GM12891 (cell line): ENCODE measurements at regions not wholly inside any gene's neighbourhood (a gene's known extent, or its start where the extent isn't known, plus 50 kb on each side); places are given as distances from the start of the nearest gene placed in this dataset.

Source experiments
- POLR2A ChIP-seq: IDR thresholded peaks from 2 replicates; pipeline ENCODE4 v1.6.1; 2011; ENCODE audit warnings: low read depth, low read length, control low read depth
- POLR2AphosphoS5 ChIP-seq: IDR thresholded peaks from 2 replicates; pipeline ENCODE4 v1.6.1; 2011; ENCODE audit warnings: low read depth, low read length, control low read depth
- SPI1 ChIP-seq: IDR thresholded peaks from 2 replicates; pipeline ENCODE4 v1.6.1; 2011; ENCODE audit warnings: low read depth, low read length, control low read depth
- TAF1 ChIP-seq: IDR thresholded peaks from 2 replicates; pipeline ENCODE4 v1.6.1; 2011; ENCODE audit warnings: low read depth, low read length, control low read depth

GRCh38 chr12:115213118-115213517 lies 529.1 kb upstream of the TBX3 start:
- TF ChIP-seq POLR2AphosphoS5 (no peak), POLR2A (no peak), TAF1 (no peak), SPI1 (no peak)
